GM19025 (cell line): ENCODE measurements at regions not wholly inside any gene's neighbourhood (a gene's known extent, or its start where the extent isn't known, plus 50 kb on each side); places are given as distances from the start of the nearest gene placed in this dataset.

Experiments used
- ATAC-seq: cut with Tn5 transposase; IDR thresholded peaks from one replicate; pipeline ENCODE4 v1.9.1; 2021; ENCODE audit warnings: mild to moderate bottlenecking, low read depth, moderate library complexity; ENCODE audit not compliant: unreplicated experiment

DNA sequence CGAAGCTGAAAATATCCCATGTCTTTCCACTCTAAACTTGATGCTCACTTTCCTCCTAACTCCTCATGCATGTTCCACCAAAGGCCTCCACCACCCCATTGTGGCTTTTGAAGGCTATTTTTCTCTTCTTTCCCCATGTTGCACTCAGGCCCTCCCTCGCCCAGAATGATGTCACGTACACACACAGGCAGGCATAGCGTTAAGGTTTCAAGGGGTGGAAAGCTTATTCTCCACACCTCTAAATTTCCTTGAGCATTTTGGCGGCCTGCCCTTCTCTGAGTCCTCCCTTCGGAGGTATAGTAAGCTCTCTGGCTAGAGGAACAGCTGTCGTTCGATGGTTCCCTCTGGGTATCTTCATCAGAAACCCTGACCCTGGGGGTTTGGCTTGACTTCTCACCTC is 673.5 kb downstream of the ACTL7B start:
- ATAC-seq = no peak

DNA sequence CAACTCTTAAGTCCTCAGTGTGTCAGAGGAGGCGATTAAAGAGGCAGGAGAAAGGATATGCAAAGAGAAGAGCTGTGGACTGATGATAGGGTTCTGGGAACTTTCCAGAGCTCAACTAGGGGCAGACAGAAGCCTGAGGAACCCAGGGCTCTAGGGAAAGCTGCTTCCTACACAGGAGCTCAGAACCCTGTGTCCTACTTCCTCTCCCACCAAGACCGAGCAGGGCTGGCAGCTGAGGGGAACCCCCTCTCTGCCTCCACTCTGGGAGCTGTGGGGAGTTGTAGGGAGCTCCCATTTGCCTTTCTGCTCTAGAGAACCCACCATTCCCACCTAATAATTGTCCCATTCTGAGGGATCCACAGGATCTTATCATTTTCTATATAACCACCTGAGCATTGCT is 674.3 kb downstream of the ACTL7B start:
- no peak for ATAC-seq

DNA sequence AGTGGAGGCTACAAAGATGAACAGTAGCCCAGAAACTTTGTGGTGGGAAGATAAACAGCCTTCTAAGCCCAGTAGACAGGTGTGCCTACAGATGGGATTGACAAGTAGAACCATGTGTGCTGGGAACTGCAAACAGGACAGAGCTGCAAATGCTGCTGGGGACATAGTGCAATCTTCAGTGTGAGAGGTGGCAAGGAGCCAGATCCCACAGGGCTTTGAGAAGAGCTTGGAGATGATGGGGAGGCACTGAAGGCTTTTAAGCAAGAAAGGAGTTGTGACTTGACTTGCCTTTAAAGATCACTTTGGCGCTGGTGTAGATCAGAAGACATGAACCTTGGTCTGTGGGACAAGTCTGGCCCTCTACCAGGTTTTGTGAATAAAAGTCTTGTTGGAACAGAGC is 675.2 kb downstream of the ACTL7B start:
- ATAC-seq = no peak

- no peak for ATAC-seq
Observed at GRCh38 chr9:108178318-108178717, 677.5 kb downstream of the ACTL7B start.

DNA sequence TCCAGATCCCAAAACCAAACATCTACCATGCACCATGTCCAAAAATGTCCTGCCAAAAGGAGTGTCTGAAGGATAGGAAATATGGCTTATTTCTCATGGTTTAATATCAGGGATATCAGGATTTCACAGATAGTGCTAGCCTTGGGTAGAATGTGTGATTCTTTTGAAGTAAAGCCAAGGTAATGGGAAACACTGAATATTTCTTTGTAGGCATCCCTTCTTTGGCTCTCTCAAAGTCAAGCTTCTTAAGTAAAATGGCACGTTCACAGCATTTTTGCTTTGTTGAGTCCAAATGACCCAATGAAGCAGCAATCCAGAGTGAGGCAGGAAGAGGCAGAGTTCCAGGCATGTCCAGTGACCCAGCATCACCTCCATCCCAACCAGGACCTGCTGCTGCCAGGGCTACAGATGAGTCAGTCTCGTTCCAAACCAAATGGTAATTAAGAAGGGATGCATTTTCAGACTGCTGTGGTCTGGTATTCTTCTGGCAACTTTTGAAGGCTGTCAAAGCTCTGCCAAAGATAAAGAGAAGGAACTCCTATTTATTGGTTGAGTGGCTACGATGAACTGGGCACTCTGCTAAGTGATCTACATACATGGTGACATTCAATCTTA is 678.8 kb upstream of the KLF4 start:
- ATAC-seq = no peak

DNA sequence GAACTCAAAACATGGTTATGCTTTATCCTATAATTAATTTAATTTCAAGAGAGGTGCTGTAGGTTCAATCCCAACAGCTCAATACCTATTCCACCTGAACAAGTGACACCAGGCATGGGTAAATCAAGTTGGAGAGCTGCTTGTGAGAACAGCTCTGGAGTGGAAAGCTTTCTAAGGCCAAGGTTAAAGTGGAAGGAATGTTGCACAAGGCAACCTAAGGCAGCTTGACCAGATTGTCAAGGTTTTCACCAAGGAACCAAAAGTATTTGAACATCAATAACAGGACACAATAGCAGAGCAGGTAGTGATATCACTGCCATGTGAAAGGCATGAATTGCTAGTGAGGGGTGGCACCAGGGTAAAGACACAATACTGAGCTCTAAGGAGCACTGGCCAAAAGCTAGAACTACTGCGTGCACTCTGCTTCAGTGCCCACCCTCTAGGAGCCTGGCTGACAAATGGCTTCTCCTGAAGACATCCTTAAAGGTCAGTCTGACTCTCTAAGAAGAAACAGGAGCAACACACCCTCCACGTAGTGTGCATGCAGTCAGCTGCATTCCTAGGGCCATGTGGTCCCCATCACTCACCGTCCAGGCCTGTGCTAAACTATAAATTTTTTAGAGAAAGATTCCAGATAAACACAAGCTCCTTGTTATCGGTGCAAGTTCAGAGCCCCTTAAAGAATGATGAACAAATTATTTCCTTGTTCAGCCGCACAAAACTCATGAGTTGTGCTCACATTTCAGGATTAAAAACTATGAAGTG is 677.7 kb upstream of the KLF4 start:
- ATAC-seq = no peak

DNA sequence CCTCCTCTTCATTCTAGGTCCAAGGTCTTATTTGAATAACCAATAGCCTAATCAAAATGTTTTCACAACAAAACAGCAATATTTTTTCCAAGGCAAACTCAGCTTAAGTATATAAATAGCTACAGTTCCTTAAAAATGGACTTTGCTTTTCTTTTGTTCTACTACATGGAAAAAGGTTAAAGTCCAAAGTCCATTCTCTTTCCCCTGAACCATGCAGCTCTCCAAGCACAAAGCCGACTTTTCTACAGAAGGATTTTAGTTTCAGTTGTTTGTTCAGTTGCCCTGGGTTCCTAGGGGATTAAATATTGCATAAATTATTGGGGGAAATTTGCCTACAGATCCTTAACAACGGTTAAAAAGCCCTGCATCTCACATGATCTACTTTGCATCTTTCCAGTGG is 677.0 kb upstream of the KLF4 start:
- ATAC-seq = no peak

DNA sequence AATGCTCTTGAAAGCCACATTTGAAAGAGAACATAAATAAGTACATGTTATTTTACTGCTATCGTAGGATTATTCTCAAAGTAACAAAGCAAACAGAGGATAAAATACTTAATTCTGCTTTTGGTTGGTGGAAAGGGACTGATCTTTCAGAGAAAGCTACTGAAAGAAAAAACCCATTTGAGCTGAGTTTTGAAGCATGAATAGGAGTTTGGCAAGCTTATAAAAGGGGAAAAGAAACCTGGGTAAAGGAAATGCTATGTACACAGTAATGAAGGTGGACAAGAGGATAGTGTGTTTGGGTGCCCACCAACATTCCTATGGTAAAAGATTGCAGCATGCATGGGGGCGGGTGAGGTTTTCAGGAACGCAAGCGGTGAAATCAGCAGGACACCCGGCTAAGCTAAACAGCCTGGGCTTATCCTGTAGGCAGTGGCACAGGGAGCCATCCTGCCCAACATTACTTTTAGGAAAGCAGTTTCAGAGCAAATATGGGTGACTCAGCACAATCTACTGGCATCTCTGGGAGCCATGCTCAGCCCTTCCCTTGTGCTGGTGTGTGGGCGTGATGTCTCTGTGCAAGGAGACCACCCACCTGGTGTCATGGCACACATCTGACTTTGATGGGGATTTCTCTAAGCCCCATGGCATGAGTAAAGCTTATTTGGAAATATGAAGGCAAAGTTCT is 673.9 kb upstream of the KLF4 start:
- ATAC-seq = no peak

DNA sequence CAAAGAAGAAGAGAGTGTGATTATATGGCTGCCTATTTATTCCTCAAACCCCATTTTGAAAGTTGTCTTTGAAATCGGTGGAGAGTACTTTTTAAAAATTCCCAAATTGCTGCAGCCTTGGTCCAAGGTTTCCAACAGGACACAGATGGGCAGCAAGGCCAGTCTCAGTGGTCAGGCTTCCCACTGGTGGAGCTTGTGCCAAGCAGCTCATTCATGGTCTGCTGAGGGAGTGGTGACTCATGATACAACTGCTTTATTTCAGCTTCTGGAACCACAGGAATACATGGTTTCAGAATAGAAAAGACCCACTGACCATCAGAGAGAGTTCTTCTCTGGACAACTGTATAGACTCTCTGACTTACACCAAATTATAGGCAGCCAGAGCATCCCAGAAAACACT is 673.1 kb upstream of the KLF4 start:
- ATAC-seq = no peak

GRCh38 chr9:108161503-108161902 is 671.9 kb upstream of the KLF4 start:
- ATAC-seq = no peak

DNA sequence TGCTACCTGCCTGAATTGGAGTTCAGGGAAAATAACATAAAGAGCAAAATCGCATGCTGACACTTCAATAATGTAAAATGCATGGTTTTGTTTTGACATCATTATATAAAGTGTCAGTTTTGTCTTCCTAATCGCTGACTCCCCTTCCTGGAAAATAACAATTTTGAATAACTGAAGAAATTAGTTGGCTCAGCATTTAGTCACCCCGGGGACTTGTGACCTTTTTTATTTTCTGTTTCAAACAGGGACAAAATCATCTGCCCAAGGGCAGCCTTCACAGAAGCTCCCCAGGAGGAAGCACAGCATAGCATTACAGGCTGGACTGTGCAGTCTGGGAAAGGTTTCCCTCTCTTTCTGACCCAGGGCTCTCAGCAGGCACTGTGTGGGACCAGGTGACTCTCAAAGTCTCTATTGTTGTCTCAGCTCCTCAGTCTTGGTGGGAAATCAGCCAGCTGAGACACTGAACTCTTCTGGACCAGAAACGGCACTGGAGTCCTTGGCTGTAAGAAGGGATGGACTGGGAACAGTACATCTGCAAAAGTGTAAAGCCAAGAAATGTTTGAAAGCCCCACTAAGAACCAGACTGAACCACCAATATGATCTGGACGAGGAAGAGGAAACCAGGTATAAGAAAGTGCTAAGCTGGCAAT is 671.3 kb upstream of the KLF4 start:
- ATAC-seq = no peak

DNA sequence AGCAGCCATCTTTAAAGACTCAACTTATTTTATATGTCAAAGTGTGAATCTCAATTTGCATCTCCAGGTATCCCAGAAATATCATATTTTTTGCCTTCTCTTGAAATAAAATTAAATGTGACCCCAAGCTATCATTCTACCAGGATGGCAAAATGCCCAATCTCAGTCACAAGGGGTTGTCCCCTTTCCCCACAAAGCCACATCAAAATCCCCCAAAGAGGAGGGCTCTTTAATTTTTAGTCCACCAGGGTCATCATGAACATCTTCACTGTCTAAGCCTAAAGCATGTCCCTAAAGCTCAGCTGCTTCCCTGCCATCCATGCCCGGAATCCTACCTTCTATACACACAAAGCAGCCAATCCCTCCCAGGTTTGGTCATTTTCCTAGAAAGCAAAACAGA is 670.5 kb upstream of the KLF4 start:
- no peak for ATAC-seq

GRCh38 chr9:108158236-108158995 is 668.8 kb upstream of the KLF4 start:
- ATAC-seq = no peak

- no peak for ATAC-seq
Observed at GRCh38 chr9:108156270-108156998, 666.9 kb upstream of the KLF4 start.

GRCh38 chr9:108153416-108153815 is 663.8 kb upstream of the KLF4 start:
- no peak for ATAC-seq

DNA sequence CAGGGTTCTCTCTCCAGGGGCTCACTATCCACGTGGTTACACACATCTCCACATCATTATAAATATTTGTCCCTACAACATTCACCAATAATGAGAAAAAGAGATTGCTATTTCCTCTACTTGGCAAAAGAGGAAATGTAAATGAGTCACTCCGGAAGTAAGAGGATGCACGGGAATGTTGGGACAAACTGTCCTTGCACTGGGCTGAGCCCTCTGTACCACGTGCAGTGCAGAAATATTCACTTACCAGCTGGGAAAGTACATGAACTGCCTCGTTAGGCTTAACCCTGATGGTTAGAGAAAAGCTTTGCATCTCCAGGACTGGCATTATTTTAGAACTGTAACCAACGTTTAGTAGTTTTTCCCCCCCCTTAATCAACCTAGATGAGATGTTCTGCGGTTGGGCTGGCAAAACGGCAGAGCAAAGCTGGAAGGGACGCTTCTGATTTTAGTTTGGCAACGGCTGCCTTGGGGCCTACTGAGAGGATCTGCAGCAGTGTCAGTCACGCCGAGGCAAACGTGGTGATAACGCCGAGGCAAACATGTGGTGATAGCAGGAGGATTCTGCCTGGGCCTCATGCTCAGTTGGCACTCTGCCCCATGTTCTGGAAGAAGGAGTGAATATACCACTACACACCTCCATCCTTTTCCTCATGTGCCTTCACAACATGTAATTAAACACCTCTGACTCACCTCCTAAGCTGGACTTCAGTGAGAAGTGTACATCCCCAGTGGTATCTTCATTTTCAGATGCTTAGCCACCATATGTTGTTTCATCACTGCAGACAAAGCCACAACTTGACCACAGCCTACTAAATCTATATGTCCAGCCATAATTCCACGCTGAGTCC is 661.4 kb upstream of the KLF4 start:
- ATAC-seq = no peak

DNA sequence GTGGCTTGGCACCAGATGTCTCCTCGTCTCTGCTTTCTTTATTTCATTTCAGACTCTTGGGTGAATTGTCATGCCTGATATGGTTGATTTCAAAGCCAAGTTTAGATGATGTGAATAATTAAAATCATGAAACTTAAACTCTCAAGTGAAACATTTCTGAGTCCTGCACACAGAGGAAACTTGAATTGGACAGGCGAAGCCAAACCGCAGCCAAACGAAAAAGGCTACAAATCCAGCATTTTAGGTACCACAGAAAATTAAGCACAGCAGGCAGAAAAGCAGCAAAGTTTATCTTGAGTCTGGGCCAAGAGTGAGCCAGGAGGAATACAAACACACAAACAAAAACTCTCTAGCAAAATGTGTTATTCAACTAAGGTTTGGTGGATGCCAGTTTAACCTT is 659.8 kb upstream of the KLF4 start:
- no peak for ATAC-seq

GRCh38 chr9:108142504-108143201 is 653.1 kb upstream of the KLF4 start:
- no peak for ATAC-seq

- ATAC-seq = no peak
Observed at GRCh38 chr9:108142142-108142503, 652.6 kb upstream of the KLF4 start.
